CD4-positive, alpha-beta T cell treated with Interleukin-2 at 100 ng/mL for 4 hours (primary cell): ENCODE measurements at regions not wholly inside any gene's neighbourhood (a gene's known extent, or its start where the extent isn't known, plus 50 kb on each side); places are given as distances from the start of the nearest gene placed in this dataset.

ENCODE experiments used
- DNase-seq: peaks from one replicate; pipeline ENCODE4 v3.0.0-alpha.2; 2020; ENCODE audit warnings: low spot score

GRCh38 chr12:3991798-3992580 is 118.8 kb upstream of the PARP11 start:
- no peak for DNase-seq

DNA sequence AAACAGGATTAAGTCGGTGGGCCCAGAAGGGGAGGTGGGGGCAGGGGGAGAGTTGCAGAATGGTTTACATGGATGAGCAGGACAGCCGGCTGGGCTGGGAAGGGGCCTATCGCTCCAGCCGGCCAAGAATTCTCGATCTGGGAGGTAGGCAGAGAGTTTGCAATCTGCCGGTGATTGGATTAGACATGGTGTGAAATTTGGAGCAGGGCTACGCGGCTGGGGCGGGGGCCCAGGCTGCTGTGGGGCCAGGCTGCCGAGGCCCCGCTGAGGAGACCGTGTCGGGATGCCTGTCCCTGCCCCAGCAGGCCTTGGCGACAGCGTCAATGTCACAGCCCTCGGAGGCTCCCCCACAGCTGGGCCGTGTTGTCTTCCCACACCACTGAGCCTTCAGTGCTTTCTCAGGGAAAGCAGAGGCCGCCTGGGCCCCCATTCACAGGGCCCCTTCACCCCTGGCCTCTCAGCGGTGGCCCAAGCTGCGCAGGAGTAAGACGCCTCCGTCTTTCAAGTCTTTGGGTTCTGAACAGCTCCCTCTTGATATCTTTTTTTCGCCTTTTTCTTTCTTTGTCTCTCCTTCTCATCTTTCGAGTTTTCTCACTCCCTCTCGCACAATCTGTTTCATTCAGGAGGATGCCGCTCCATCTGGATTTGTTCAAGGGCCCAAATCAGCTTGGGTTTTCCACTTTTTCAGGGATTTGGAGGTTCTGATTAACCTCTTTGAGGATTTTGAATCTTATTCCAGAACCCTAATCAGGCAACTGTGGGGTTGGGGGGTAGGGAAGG is 117.5 kb upstream of the PARP11 start:
- DNase-seq = no peak

- DNase-seq = no peak
Observed at GRCh38 chr12:3989218-3989550, 116.0 kb upstream of the PARP11 start.

DNA sequence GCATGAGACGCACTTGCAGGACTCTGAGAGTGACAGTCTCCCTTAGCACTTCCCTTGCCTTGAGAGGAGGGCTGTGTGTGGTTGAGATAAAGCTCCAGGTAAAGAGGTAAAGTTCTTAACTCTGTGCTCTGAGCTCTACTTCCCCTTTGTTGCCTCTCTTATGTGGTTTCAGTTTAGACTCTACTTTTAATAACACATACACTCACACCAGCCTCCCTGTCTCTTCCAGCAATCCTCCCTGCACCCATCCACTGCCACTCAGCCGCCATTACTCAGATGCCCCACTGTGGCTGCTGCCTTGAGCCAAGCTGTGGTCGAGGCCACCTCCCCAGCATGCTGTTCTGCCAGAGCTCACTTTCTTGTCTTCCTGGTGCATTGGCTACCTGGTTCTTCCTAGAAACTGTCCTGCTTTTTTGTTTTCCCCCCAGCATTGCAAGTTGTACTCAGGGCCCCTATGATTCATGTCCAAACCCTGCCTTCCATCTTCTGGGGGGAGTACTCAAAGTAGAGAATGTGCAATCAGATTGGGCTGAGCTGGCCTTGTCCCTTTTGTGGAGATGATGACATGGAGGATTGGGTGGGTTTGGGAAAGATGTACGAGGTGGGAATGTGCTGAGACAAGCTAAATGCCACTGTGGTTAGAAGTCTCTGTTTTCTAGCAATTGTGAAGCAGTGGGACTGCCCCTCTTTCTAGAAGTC is 115.5 kb upstream of the PARP11 start:
- peak; percentile 47 for DNase-seq

- DNase-seq = no peak
Observed at GRCh38 chr12:3987571-3987970, 114.4 kb upstream of the PARP11 start.

- no peak for DNase-seq
Observed at GRCh38 chr12:3980504-3981272, 107.5 kb upstream of the PARP11 start.

- DNase-seq = no peak
Observed at GRCh38 chr12:3977621-3978020, 104.4 kb upstream of the PARP11 start.

- no peak for DNase-seq
Observed at GRCh38 chr12:3976351-3976938, 103.2 kb upstream of the PARP11 start.

DNA sequence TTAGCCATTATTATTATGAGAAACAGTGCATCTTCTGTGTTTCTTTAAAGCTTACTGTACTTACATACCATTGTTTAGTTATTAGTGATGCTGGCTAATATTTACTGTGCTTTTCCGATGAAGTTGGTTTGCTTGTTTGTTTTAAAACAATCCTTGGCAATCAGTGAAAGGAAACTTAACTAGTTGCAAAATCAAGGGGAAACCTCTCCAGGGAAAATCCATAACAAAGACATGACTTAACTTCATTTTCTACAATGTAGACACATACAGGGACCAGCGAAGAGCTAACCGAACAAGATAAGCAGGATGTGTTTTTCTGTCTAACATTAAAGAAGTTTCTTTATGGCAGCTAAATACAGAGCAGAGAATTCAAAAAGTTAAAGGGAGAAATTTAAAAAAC is 102.5 kb upstream of the PARP11 start:
- no peak for DNase-seq

DNA sequence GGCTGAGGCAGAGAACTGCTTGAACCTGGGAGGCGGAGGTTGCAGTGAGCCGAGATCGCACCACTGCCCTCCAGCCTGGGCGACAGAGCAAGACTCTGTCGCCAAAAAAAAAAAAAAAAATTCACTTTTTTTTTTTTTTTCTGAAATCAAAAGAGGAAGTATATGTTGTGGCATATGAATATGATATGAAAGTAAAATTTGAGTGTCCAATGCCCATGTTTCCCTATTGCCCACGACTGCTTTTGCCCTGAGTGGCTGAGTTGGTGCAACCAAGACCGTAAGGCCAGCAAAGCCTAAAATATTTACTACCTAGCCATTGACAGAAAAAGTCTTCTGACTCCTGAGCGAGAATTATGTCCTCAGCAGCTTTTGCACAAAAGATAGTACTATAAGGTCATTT is 101.7 kb upstream of the PARP11 start:
- no peak for DNase-seq

DNA sequence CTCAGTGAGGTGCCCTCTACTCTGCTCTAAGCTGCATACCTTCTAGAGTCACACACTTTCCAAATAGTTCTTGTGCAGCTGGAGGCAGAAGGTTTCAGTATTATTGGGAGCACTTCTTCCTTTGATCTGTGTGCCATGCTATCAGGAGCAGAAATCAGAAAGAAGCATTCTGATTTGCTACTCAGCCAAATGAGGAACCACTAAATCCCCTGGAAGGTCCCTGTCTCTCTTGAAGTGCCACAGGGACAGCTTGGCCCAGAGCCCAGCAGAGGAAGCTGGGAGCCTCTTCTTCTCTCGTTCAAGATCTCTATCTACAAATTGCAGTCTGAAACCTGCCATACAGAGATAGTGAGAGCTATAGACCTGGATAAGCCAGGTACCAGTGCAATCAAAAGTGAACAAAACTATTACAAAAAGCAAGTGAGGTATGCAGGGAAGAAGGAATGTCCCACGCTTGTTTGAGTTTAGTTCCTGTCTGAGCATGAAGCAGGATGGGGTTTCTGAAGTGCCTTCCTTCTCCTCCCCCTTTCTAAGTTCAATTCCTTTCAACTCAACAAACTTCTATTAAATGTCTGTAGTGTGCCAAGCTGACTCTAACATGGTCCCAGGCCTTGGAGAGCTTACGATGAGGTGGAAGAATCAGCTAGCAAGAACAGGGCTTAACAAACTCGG is 100.9 kb upstream of the PARP11 start:
- no peak for DNase-seq

- no peak for DNase-seq
Observed at GRCh38 chr12:3973269-3973884, 100.2 kb upstream of the PARP11 start.

- peak; percentile 21 for DNase-seq
Observed at GRCh38 chr12:3972576-3972975, 99.4 kb upstream of the PARP11 start.

DNA sequence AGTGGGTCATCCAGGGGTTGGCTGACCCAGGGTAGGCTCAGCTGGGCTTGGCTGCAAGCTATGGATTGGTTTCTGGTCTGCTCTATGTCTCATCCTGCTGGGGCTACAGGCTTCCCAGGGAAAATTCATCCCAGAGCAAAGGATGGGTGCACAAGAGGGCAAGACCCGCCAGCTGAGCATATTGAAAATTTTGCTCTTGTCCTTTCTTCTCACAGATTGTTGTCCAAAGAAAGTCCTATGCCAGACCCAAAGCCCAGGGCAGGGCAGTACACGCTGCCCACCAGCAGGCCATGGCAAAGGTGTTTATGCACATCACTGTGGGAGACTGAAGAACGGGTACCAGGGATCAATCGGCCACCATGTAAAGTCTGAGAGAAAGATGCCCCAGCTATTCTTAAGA is 95.3 kb upstream of the PARP11 start:
- DNase-seq = no peak

- DNase-seq = no peak
Observed at GRCh38 chr12:3967556-3968160, 94.5 kb upstream of the PARP11 start.

DNA sequence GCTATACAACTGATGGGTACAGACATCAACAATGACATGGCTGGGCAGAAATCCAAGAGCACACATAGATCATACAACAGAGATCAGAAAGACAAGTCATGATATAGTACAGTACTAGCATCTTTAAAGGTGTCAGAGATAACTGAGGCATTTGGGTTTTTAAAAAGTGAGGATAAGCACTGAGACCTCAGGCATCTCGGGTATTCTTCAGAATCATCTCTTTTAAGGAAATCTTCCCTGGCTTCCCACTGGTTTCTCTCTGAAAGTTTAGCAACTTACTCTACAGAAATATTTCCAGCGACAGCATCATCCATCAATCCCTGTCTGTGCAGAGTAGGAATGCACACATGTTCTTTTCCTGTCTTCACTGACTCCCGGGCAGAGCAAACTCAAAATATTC is 93.2 kb upstream of the PARP11 start:
- no peak for DNase-seq

DNA sequence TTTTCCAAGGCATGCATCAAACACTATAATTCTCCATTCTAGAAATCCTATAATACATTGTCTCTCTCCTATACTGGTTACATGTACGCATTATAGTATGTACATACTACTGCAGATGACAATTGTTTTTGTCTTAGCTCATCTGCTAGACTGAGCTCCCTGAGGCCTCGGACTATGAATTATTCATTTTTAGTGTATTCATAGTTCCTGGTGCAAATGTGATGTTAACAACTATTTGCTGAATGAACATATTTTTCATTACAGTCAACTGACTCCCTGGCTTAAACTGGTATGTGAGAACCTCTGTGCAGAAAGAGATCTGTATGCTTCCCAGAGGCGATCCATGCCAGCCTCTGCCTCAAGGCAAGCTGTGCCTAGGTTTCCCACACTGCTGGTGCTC is 91.8 kb upstream of the PARP11 start:
- DNase-seq = no peak

DNA sequence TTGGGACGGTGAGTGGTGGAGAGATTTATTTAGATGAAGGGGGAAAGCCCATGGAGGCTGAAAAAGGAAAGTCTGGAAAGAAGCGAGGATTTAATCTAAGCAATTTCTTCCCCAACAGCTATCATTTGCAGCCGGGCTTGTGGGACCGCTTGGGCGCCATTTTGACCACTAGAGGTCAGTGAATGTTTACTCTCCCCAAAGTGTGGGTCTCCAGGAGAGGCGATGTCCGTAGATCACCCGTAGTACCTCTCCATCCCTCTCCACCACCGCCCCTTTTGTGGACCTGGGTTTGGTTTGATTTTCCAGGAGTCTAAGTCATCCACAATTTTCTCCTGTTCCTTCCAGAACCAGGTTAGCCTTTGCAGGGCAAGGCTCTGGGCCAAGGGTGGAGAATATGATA is 91.2 kb upstream of the PARP11 start:
- no peak for DNase-seq

GRCh38 chr12:3962631-3963483 is 89.7 kb upstream of the PARP11 start:
- DNase-seq = peak; percentile 77

GRCh38 chr12:3961591-3961990 is 88.4 kb upstream of the PARP11 start:
- no peak for DNase-seq
